CD14-positive monocyte (primary cell): ENCODE measurements at regions not wholly inside any gene's neighbourhood (a gene's known extent, or its start where the extent isn't known, plus 50 kb on each side); places are given as distances from the start of the nearest gene placed in this dataset.

ENCODE experiments used
- DNase-seq, 3 donors: peaks; one replicate each; pipeline ENCODE4 v3.0.0-alpha.2; 2011 to 2022
- H2AFZ ChIP-seq: 2 replicates; pipeline ENCODE4 v1.6.0; 2012; ENCODE audit warnings: mild to moderate bottlenecking, low read depth, low read length, inconsistent platforms; ENCODE audit not compliant: insufficient read depth, poor library complexity, severe bottlenecking
- H3K27ac ChIP-seq, 2 donors: 1 replicate in 1 of 2; 2 replicates in 1 of 2; pipeline ENCODE4 v1.5.1; 2012 to 2013; ENCODE audit warnings: low read length in 2 of 2, control low read depth in 1 of 2, inconsistent platforms in 1 of 2, low read depth in 1 of 2, mild to moderate bottlenecking in 1 of 2
- H3K27me3 ChIP-seq, 2 donors: one replicate each; pipeline versions ENCODE4 v1.6.0 to v1.6.1; 2011 to 2013; ENCODE audit warnings: low read length in 2 of 2; ENCODE audit not compliant: control insufficient read depth in 2 of 2, insufficient read depth in 2 of 2
- H3K36me3 ChIP-seq, 2 donors: replicated peaks in 1 of 2; 1 replicate in 1 of 2; 2 replicates in 1 of 2; pipeline versions ENCODE4 v1.5.1 to v1.6.1; 2012 to 2013; ENCODE audit warnings: low read length in 2 of 2, control low read depth in 1 of 2, inconsistent platforms in 1 of 2, mild to moderate bottlenecking in 1 of 2; ENCODE audit not compliant: insufficient read depth in 2 of 2, control insufficient read depth in 1 of 2
- H3K4me1 ChIP-seq, 2 donors: 1 replicate in 1 of 2; 2 replicates in 1 of 2; pipeline versions ENCODE4 v1.5.1 to v1.6.1; 2012 to 2013; ENCODE audit warnings: low read length in 2 of 2, control low read depth in 1 of 2, inconsistent platforms in 1 of 2, mild to moderate bottlenecking in 1 of 2, moderate library complexity in 1 of 2; ENCODE audit not compliant: insufficient read depth in 2 of 2, control insufficient read depth in 1 of 2
- H3K4me2 ChIP-seq: replicated peaks from 2 replicates; pipeline ENCODE3; 2012; ENCODE audit warnings: low read length, moderate library complexity, mild to moderate bottlenecking; ENCODE audit not compliant: poor library complexity, severe bottlenecking; ENCODE audit errors: extremely low read depth
- H3K4me3 ChIP-seq, 3 experiments: fragments of 200-600 bp in 1 of 3; sonication (generic) in 1 of 3; replicated peaks in 1 of 3; 1 replicate in 2 of 3; 2 replicates in 1 of 3; pipeline ENCODE4 v1.5.1; 2011 to 2013; ENCODE audit warnings: low read length in 3 of 3, mild to moderate bottlenecking in 3 of 3, control low read depth in 2 of 3, low read depth in 2 of 3, inconsistent platforms in 1 of 3, moderate library complexity in 1 of 3
- H3K79me2 ChIP-seq: 2 replicates; pipeline ENCODE4 v1.6.0; 2012; ENCODE audit warnings: mild to moderate bottlenecking, control low read depth, inconsistent platforms, low read length, moderate library complexity; ENCODE audit not compliant: insufficient read depth
- H3K9ac ChIP-seq: 2 replicates; pipeline ENCODE4 v1.6.0; 2017; ENCODE audit warnings: low read length, mild to moderate bottlenecking; ENCODE audit not compliant: insufficient read depth, poor library complexity, severe bottlenecking
- H3K9me3 ChIP-seq, 2 donors: replicated peaks in 1 of 2; 1 replicate in 1 of 2; 2 replicates in 1 of 2; pipeline versions ENCODE4 v1.5.1 to v1.6.1; 2012 to 2013; ENCODE audit warnings: low read length in 2 of 2, control low read depth in 1 of 2; ENCODE audit not compliant: control insufficient read depth in 1 of 2, insufficient read depth in 1 of 2
- H4K20me1 ChIP-seq: 2 replicates; pipeline ENCODE4 v1.6.0; 2012; ENCODE audit warnings: mild to moderate bottlenecking, low read length, control low read depth, moderate library complexity; ENCODE audit not compliant: insufficient read depth
- H3K27ac Mint-ChIP-seq, 7 donors: one replicate each; pipeline ENCODE4 v1.8.0; 2020; ENCODE audit warnings: mild to moderate bottlenecking in 7 of 7, mixed read lengths in 7 of 7, moderate library complexity in 6 of 7, inconsistent platforms in 2 of 7
- H3K27me3 Mint-ChIP-seq, 3 donors: one replicate each; pipeline ENCODE4 v1.8.0; 2021 to 2022; ENCODE audit warnings: low read depth in 3 of 3, mild to moderate bottlenecking in 3 of 3, mixed read lengths in 3 of 3, moderate library complexity in 3 of 3, inconsistent platforms in 1 of 3
- H3K36me3 Mint-ChIP-seq, 2 donors: one replicate each; pipeline ENCODE4 v1.8.0; 2020; ENCODE audit warnings: mixed read lengths in 2 of 2, inconsistent platforms in 1 of 2, mild to moderate bottlenecking in 1 of 2
- H3K4me1 Mint-ChIP-seq: one replicate; pipeline ENCODE4 v1.8.0; 2020; ENCODE audit warnings: mild to moderate bottlenecking, mixed read lengths
- H3K4me3 Mint-ChIP-seq, 2 donors: one replicate each; pipeline ENCODE4 v1.8.0; 2020; ENCODE audit warnings: mild to moderate bottlenecking in 2 of 2, mixed read lengths in 2 of 2, moderate library complexity in 1 of 2
- H3K9me3 Mint-ChIP-seq, 7 donors: one replicate each; pipeline ENCODE4 v1.8.0; 2020 to 2022; ENCODE audit warnings: mixed read lengths in 7 of 7, mild to moderate bottlenecking in 6 of 7, moderate library complexity in 6 of 7, inconsistent platforms in 2 of 7
- whole genome bisulfite sequencing: methylation state at CpG from one replicate; pipeline ENCODE4 v1.1.5; 2013; ENCODE audit warnings: missing lambda C conversion rate; ENCODE audit not compliant: insufficient coverage; 5-methylcytosine and 5-hydroxymethylcytosine counted together
- intact Hi-C, 2 donors: fragments of 100-400 bp; cut with micrococcal nuclease; formaldehyde crosslinking; loops; one replicate each; pipeline versions ENCODE4 v1.15.0 to v1.15.1; 2023
- TF ChIP-seq, protein P1 (sequence below): fragments of 200-600 bp; IDR thresholded peaks from one replicate; pipeline ENCODE4 v1.8.0; 2022; ENCODE audit warnings: antibody characterized with exemption, mild to moderate bottlenecking

DNA sequence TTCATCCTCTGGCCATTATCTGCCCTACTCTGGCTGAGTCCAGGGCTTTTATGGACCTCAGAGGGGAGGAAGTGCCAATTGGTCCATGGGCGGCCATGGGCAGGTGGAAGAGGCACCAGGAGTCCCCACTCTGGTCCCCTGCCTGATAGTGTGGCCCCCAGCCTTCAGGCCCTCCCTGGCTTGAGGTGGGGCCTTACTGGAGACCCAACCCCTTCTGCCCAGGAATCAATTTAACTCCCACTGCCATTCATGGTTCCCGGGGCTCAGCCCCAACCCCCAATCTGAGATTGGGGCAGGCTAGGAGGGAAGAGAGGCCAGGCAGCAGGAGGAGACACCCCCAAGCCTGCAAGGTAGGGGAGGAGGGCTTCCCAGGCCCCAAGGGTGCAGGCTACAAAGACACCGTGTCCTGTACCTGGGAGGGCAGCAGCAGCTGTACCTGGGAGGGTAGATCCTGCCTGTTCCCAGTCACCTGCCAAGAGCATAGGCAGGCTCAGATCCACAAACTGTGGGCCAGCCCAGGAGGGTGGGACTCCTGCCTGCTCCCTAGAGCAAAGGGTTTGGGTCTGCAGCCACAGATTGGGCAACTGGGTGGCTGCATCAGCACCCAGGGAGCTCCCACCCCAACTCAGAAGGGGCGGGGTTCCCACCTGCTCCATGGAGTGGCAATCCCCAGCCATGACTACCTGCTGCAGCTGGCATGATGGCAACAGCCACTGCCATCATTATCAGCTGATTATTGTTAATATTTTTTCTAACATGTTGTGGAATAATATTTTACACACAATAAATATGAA lies 1044.1 kb upstream of the B3GALT2 start:
- Mint-ChIP-seq H3K27me3 (peaks cover 0 to 2% (median 2%) of the 10 kb centered on the region in 3 donors), H3K9me3 (peaks cover 0 to 9% (median 3%) of the 10 kb centered on the region in 7 donors), H3K4me3 (no peak overlapping the region), H3K4me1 (peaks cover 5% of the 10 kb centered on the region), H3K27ac (no peak overlapping the region), H3K36me3 (no peaks in the 10 kb centered on the region)
- H3K27ac ChIP-seq, result no peak overlapping the region
- intact Hi-C loops, result no loop called here
- H3K27me3 ChIP-seq, result no peaks in the 10 kb centered on the region
- WGBS, result 86% methylated on average over 2 of the region's 4 CpGs
- H3K4me3 ChIP-seq, result no peak overlapping the region
- no peak overlapping the region for H3K4me2 ChIP-seq
- no peaks in the 10 kb centered on the region for H4K20me1 ChIP-seq
- no peak overlapping the region for H3K9ac ChIP-seq
- H2AFZ ChIP-seq, result no peak overlapping the region
- no peaks in the 10 kb centered on the region for H3K4me1 ChIP-seq
- no peaks in the 10 kb centered on the region for H3K36me3 ChIP-seq
- H3K9me3 ChIP-seq, result peaks cover 0 to 13% of the 10 kb centered on the region in 2 donors
- TF ChIP-seq, protein P1, sequence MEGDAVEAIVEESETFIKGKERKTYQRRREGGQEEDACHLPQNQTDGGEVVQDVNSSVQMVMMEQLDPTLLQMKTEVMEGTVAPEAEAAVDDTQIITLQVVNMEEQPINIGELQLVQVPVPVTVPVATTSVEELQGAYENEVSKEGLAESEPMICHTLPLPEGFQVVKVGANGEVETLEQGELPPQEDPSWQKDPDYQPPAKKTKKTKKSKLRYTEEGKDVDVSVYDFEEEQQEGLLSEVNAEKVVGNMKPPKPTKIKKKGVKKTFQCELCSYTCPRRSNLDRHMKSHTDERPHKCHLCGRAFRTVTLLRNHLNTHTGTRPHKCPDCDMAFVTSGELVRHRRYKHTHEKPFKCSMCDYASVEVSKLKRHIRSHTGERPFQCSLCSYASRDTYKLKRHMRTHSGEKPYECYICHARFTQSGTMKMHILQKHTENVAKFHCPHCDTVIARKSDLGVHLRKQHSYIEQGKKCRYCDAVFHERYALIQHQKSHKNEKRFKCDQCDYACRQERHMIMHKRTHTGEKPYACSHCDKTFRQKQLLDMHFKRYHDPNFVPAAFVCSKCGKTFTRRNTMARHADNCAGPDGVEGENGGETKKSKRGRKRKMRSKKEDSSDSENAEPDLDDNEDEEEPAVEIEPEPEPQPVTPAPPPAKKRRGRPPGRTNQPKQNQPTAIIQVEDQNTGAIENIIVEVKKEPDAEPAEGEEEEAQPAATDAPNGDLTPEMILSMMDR, result no peak
- no peaks in the 10 kb centered on the region for H3K79me2 ChIP-seq
- DNase-seq, result no peak

DNA sequence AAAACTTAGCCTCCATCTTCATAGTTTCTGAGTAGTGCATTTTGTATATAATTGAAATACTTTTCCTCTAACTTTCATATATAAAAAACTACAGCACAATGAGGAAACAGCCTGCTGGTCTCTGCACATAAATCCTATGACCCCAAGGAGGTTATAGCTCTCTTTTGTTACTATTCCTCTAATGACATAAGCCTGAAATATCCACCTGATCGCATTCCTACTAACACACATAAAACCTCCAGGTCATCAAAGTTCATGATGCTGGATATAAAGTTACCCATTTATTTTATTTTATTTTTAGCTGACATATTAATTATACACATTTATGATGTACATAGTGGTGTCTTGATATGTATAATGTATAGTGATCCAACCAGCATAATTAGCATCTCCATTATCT lies 1042.0 kb upstream of the B3GALT2 start:
- H3K9me3 ChIP-seq, result peaks cover 0 to 13% of the 10 kb centered on the region in 2 donors
- H3K79me2 ChIP-seq, result no peaks in the 10 kb centered on the region
- H3K4me3 Mint-ChIP-seq, result no peak overlapping the region
- H3K27me3 Mint-ChIP-seq, result peaks cover 0 to 2% (median 2%) of the 10 kb centered on the region in 3 donors
- no peaks in the 10 kb centered on the region for H4K20me1 ChIP-seq
- H3K4me3 ChIP-seq, result no peak overlapping the region
- no peaks in the 10 kb centered on the region for H3K4me1 ChIP-seq
- H3K4me2 ChIP-seq, result no peak overlapping the region
- intact Hi-C loops, result no loop called here
- H3K36me3 Mint-ChIP-seq, result no peaks in the 10 kb centered on the region
- H3K9me3 Mint-ChIP-seq, result peaks cover 0 to 9% (median 6%) of the 10 kb centered on the region in 7 donors
- no peak for DNase-seq
- TF ChIP-seq, protein P1, result no peak
- H2AFZ ChIP-seq, result no peak overlapping the region
- no peak overlapping the region for H3K27ac Mint-ChIP-seq
- H3K9ac ChIP-seq, result no peak overlapping the region
- H3K27ac ChIP-seq, result no peak overlapping the region
- no peaks in the 10 kb centered on the region for H3K36me3 ChIP-seq
- peaks cover 8% of the 10 kb centered on the region for H3K4me1 Mint-ChIP-seq
- no peaks in the 10 kb centered on the region for H3K27me3 ChIP-seq
- WGBS, result no CpG with 5 or more reads among the region's 1 CpG
